ENCODE measurements at regions not wholly inside any gene's neighbourhood (a gene's known extent, or its start where the extent isn't known, plus 50 kb on each side); places are given as distances from the start of the nearest gene placed in this dataset.

GRCh38 chr20:39480276-39481043, 518.3 kb downstream of the DHX35 start (continued):
- TF ChIP-seq CHD7 (IDR thresholded peaks at IDR 0.05; ENCODE audit: insufficient replicate concordance, low read length) (no peak), SIN3A (conservative IDR thresholded peaks at IDR 0.05 in 1 of 2, IDR thresholded peaks at IDR 0.05 in 1 of 2; ENCODE audit: low read depth in 1 of 2, low read length in 2 of 2) (no peak), BCL11A (IDR thresholded peaks at IDR 0.05; ENCODE audit: low read depth in 2 of 2, low read length in 2 of 2) (no peak), MAX (IDR thresholded peaks at IDR 0.05) (no peak), KDM4A (IDR thresholded peaks at IDR 0.05; ENCODE audit: low read depth, low read length, severe bottlenecking) (no peak), NANOG (IDR thresholded peaks at IDR 0.05; ENCODE audit: insufficient read depth, low read depth, low read length, poor library complexity, severe bottlenecking) (no peak), ASH2L (IDR thresholded peaks at IDR 0.05; ENCODE audit: low read length) (no peak), ATF2 (IDR thresholded peaks at IDR 0.05; ENCODE audit: low read length) (no peak)
